ENCODE measurements at regions not wholly inside any gene's neighbourhood (a gene's known extent, or its start where the extent isn't known, plus 50 kb on each side); places are given as distances from the start of the nearest gene placed in this dataset.

DNA sequence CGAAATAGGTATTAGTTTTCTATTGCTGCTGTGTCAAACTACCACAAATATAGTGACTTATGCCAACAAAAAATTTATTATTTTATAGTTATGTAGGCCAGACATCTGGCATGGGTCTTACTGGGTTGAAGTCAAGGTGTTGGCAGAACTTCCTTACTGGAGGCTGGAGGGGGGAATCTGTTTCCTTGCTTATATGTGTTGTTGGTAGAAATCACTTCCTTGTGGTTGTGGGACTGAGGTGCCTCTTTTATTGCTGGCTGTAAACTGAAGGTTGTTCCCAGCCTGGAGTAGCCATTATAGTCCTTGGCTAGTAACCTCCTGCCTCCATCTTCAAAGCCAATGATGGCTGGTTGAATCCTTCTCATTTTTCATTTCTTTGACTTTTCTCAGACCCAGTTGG lies 439.8 kb upstream of the EEF2KMT start:
- TF ChIP-seq CEBPB (IDR thresholded peaks at IDR 0.05) = no peak
- TF ChIP-seq TAF1 (IDR thresholded peaks at IDR 0.05; ENCODE audit: low read depth) = no peak
- TF ChIP-seq TCF12 (IDR thresholded peaks at IDR 0.05; ENCODE audit: low read depth) = no peak
- TF ChIP-seq CREB1 (IDR thresholded peaks at IDR 0.05; ENCODE audit: low read depth) = no peak
- TF ChIP-seq TEAD4 (IDR thresholded peaks at IDR 0.05) = no peak
- no peak for TF ChIP-seq ZBTB7A (IDR thresholded peaks at IDR 0.05; ENCODE audit: low read depth)
- TF ChIP-seq, protein P1, sequence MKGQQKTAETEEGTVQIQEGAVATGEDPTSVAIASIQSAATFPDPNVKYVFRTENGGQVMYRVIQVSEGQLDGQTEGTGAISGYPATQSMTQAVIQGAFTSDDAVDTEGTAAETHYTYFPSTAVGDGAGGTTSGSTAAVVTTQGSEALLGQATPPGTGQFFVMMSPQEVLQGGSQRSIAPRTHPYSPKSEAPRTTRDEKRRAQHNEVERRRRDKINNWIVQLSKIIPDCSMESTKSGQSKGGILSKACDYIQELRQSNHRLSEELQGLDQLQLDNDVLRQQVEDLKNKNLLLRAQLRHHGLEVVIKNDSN (IDR thresholded peaks at IDR 0.05) = no peak
- no peak for TF ChIP-seq FOXM1 (IDR thresholded peaks at IDR 0.05; ENCODE audit: borderline replicate concordance, low read depth)
- no peak for TF ChIP-seq EGR1 (IDR thresholded peaks at IDR 0.05)
- no peak for TF ChIP-seq RAD21 (IDR thresholded peaks at IDR 0.05; ENCODE audit: low read depth)
- TF ChIP-seq, protein P2, sequence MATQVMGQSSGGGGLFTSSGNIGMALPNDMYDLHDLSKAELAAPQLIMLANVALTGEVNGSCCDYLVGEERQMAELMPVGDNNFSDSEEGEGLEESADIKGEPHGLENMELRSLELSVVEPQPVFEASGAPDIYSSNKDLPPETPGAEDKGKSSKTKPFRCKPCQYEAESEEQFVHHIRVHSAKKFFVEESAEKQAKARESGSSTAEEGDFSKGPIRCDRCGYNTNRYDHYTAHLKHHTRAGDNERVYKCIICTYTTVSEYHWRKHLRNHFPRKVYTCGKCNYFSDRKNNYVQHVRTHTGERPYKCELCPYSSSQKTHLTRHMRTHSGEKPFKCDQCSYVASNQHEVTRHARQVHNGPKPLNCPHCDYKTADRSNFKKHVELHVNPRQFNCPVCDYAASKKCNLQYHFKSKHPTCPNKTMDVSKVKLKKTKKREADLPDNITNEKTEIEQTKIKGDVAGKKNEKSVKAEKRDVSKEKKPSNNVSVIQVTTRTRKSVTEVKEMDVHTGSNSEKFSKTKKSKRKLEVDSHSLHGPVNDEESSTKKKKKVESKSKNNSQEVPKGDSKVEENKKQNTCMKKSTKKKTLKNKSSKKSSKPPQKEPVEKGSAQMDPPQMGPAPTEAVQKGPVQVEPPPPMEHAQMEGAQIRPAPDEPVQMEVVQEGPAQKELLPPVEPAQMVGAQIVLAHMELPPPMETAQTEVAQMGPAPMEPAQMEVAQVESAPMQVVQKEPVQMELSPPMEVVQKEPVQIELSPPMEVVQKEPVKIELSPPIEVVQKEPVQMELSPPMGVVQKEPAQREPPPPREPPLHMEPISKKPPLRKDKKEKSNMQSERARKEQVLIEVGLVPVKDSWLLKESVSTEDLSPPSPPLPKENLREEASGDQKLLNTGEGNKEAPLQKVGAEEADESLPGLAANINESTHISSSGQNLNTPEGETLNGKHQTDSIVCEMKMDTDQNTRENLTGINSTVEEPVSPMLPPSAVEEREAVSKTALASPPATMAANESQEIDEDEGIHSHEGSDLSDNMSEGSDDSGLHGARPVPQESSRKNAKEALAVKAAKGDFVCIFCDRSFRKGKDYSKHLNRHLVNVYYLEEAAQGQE (IDR thresholded peaks at IDR 0.05; ENCODE audit: low read depth) = no peak
- TF ChIP-seq EP300 (IDR thresholded peaks at IDR 0.05; ENCODE audit: borderline replicate concordance) = no peak
- TF ChIP-seq, protein P3, sequence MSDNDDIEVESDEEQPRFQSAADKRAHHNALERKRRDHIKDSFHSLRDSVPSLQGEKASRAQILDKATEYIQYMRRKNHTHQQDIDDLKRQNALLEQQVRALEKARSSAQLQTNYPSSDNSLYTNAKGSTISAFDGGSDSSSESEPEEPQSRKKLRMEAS (IDR thresholded peaks at IDR 0.05) = no peak
- TF ChIP-seq NFIC (IDR thresholded peaks at IDR 0.05) = no peak
- no peak for TF ChIP-seq YY1 (IDR thresholded peaks at IDR 0.05; ENCODE audit: low read depth)

DNA sequence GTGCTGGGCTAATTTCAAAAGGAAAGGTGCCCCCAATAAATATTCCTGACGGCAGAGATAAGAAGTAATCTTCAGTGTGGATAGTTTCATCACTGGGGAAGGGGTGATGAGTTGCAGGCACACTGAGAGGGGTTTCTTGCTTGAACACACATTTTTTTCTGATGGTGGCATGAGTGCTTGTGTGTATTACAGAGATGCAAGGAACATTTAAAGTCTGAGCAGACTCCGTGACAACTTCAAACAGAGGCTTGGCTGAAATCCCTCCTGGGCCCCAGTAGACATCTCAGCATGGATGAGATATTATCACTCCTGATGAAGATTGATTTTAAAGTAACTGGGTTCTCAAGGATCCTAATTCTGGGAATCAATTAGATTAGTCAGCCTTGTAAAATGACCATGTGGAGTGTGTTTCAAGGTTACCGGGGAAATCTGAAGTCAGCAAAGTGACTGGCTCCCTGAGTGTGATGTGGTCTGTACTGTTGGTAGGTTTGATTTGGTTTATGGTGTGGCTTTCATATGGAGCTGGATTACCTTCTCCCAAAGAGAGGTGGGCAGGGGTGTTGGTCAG lies 435.8 kb upstream of the EEF2KMT start:
- TF ChIP-seq ZBTB7A (IDR thresholded peaks at IDR 0.05; ENCODE audit: low read depth) (no peak), YY1 (IDR thresholded peaks at IDR 0.05; ENCODE audit: low read depth) (no peak), EGR1 (IDR thresholded peaks at IDR 0.05) (no peak)
- TF ChIP-seq, protein P2 (IDR thresholded peaks at IDR 0.05; ENCODE audit: low read depth) = no peak

DNA sequence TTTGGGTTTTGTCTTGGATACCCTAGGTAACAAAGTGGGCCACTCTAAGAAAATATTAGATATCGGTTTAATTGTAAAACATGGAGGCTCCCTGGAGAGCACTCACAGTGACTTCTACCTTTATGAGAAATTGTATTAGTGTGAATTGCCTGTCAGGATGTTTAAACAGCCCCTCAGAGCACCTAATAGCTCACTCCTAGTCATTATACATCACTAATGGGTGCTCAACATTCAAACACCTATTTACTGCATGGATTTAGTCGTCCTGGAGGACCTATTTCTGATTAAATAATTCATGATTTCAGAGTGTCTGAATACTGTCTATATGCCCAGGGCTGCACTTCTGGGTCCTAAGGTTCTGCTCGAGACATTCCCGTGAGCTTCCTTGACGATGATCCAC lies 430.2 kb upstream of the EEF2KMT start:
- TF ChIP-seq TAF1 (IDR thresholded peaks at IDR 0.05; ENCODE audit: low read depth) (no peak), TCF12 (IDR thresholded peaks at IDR 0.05; ENCODE audit: low read depth) (no peak), FOXM1 (IDR thresholded peaks at IDR 0.05; ENCODE audit: borderline replicate concordance, low read depth) (no peak), YY1 (IDR thresholded peaks at IDR 0.05; ENCODE audit: low read depth) (no peak), CREB1 (IDR thresholded peaks at IDR 0.05; ENCODE audit: low read depth) (no peak), EP300 (IDR thresholded peaks at IDR 0.05; ENCODE audit: borderline replicate concordance) (no peak), RAD21 (IDR thresholded peaks at IDR 0.05; ENCODE audit: low read depth) (no peak), EGR1 (IDR thresholded peaks at IDR 0.05) (no peak), CEBPB (IDR thresholded peaks at IDR 0.05) (no peak), ZBTB7A (IDR thresholded peaks at IDR 0.05; ENCODE audit: low read depth) (no peak), NFIC (IDR thresholded peaks at IDR 0.05) (no peak), TEAD4 (IDR thresholded peaks at IDR 0.05) (no peak)
- TF ChIP-seq, protein P3 (IDR thresholded peaks at IDR 0.05) = no peak
- TF ChIP-seq, protein P1 (IDR thresholded peaks at IDR 0.05) = no peak
- TF ChIP-seq, protein P2 (IDR thresholded peaks at IDR 0.05; ENCODE audit: low read depth) = no peak

DNA sequence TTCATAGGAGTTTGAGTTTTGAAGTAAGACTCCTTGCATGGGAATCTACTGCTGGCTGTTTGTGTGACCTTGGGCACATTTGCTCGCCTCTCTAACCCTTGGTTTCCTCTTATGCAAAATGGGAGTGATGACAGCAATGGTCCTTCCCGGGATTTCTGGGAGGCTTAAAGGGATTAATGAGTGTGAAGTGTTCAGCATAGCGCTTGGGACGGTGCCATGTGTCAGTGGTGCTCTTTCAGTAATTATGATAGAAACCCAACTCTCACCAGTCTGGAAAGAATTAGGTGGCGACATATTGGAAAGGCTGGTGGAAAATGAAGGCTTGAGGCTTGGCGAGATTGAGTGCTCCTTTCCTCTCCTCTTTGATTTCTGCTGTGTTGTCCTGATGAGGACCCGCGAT lies 429.2 kb upstream of the EEF2KMT start:
- TF ChIP-seq CEBPB (IDR thresholded peaks at IDR 0.05) (no peak), EGR1 (IDR thresholded peaks at IDR 0.05) (no peak), YY1 (IDR thresholded peaks at IDR 0.05; ENCODE audit: low read depth) (no peak), FOXM1 (IDR thresholded peaks at IDR 0.05; ENCODE audit: borderline replicate concordance, low read depth) (no peak)
- TF ChIP-seq, protein P2 (IDR thresholded peaks at IDR 0.05; ENCODE audit: low read depth) = no peak

Measured in Ishikawa (cell line).